ENCODE measurements at regions not wholly inside any gene's neighbourhood (a gene's known extent, or its start where the extent isn't known, plus 50 kb on each side); places are given as distances from the start of the nearest gene placed in this dataset.

DNA sequence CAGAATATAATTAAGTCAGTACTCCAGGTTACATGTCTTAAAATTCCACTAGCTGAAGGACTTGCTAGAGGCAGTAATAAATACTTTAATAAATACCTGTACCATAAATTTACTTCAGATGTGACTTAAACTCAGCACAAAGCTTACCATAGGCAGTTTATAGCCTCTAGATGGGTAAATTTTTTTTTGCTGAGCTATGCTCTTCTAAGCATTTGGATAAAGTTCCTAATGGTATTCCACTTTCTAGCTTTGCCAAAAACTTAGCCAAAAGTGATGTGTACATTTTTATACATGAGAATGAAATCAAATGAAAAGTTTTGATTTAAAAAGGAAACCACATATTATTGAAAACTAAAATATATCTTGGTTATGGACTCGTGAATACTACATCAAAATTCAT, 63.7 kb upstream of the DHX40 start:
- ChIA-PET POLR2A (interaction anchor here (0.7 to 0.8 kb wide), 2 partner anchors 13 to 74 kb away, joined by 3 read pairs; no protein-coding TSS in a partner anchor), CTCF (ENCODE audit: unreplicated experiment) (no interaction called here)

DNA sequence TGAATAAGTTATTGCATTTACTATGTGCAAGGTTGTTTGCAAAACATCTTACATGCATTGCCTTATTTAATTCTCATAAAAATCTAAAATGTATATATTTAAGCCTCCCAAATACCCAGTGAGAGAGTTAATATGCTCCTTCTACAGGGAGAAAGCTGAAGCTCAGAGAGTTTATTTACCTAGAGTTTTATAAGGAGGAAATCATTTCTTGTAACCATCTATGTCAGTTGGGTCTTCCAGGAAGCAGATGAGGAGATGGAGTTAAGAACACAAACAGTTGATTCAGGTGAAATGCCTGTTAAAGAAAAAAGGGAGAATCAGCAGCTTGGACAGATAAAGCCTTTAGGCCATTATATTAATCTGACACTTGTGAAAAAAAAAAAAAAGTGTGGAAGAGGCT, 62.6 kb upstream of the DHX40 start:
- Histone ChIP-seq H3K36me3 (ENCODE audit: insufficient read depth, low read length) (no peaks in the 10 kb centered on the region), H3K4me1 (ENCODE audit: insufficient read depth, low read length, poor library complexity, severe bottlenecking) (no peaks in the 10 kb centered on the region), H3K4me2 (ENCODE audit: low read length) (no peak overlapping the region), H3K9me2 (ENCODE audit: insufficient read depth, low read length) (no peaks in the 10 kb centered on the region), H3K4me3 (ENCODE audit: low read depth, low read length, poor library complexity, severe bottlenecking) (no peak overlapping the region), H3K27ac (ENCODE audit: low read depth, low read length, poor library complexity, severe bottlenecking) (no peak overlapping the region), H4K20me1 (ENCODE audit: insufficient read depth, low read length) (no peaks in the 10 kb centered on the region), H3K9me3 (ENCODE audit: low read length) (no peaks in the 10 kb centered on the region), H2AFZ (ENCODE audit: low read length) (no peak overlapping the region), H3K79me2 (ENCODE audit: insufficient read depth, low read depth, low read length) (no peaks in the 10 kb centered on the region)
- POLR2A ChIA-PET: interaction anchor here (0.7 kb wide), 1 partner anchor 209 kb away, joined by 4 read pairs; no protein-coding TSS in a partner anchor
- CTCF ChIA-PET (ENCODE audit: unreplicated experiment): no interaction called here
- TF ChIP-seq, protein P1, sequence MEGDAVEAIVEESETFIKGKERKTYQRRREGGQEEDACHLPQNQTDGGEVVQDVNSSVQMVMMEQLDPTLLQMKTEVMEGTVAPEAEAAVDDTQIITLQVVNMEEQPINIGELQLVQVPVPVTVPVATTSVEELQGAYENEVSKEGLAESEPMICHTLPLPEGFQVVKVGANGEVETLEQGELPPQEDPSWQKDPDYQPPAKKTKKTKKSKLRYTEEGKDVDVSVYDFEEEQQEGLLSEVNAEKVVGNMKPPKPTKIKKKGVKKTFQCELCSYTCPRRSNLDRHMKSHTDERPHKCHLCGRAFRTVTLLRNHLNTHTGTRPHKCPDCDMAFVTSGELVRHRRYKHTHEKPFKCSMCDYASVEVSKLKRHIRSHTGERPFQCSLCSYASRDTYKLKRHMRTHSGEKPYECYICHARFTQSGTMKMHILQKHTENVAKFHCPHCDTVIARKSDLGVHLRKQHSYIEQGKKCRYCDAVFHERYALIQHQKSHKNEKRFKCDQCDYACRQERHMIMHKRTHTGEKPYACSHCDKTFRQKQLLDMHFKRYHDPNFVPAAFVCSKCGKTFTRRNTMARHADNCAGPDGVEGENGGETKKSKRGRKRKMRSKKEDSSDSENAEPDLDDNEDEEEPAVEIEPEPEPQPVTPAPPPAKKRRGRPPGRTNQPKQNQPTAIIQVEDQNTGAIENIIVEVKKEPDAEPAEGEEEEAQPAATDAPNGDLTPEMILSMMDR (conservative IDR thresholded peaks at IDR 0.05; ENCODE audit: low read length): no peak
- TF ChIP-seq EZH2phosphoT487 (IDR thresholded peaks at IDR 0.05; ENCODE audit: borderline replicate concordance, low read depth, low read length): no peak
- intact Hi-C loops (cut with micrococcal nuclease; ENCODE audit: unreplicated experiment): no loop called here
- no TSS peak for BruUV-seq (replicated peaks)
- no peak for DNase-seq (ENCODE audit: low spot score)

More for the DNA sequence above, 63.7 kb upstream of the DHX40 start:
- intact Hi-C loops (cut with micrococcal nuclease; ENCODE audit: unreplicated experiment): no loop called here
- no peaks in the 10 kb centered on the region for H3K9me2 ChIP-seq (ENCODE audit: insufficient read depth, low read length)
- no peak overlapping the region for H3K4me2 ChIP-seq (ENCODE audit: low read length)
- no peak for TF ChIP-seq EZH2phosphoT487 (IDR thresholded peaks at IDR 0.05; ENCODE audit: borderline replicate concordance, low read depth, low read length)
- TF ChIP-seq, protein P1 (conservative IDR thresholded peaks at IDR 0.05; ENCODE audit: low read length): no peak
- H3K27ac ChIP-seq (ENCODE audit: low read depth, low read length, poor library complexity, severe bottlenecking): no peak overlapping the region
- H3K9me3 ChIP-seq (ENCODE audit: low read length): no peaks in the 10 kb centered on the region
- no TSS peak for BruUV-seq (replicated peaks)
- no peak overlapping the region for H3K4me3 ChIP-seq (ENCODE audit: low read depth, low read length, poor library complexity, severe bottlenecking)
- H3K36me3 ChIP-seq (ENCODE audit: insufficient read depth, low read length): no peaks in the 10 kb centered on the region
- H2AFZ ChIP-seq (ENCODE audit: low read length): no peak overlapping the region
- no peak for DNase-seq (ENCODE audit: low spot score)
- no peaks in the 10 kb centered on the region for H4K20me1 ChIP-seq (ENCODE audit: insufficient read depth, low read length)
- no peaks in the 10 kb centered on the region for H3K79me2 ChIP-seq (ENCODE audit: insufficient read depth, low read depth, low read length)
- no peaks in the 10 kb centered on the region for H3K4me1 ChIP-seq (ENCODE audit: insufficient read depth, low read length, poor library complexity, severe bottlenecking)

DNA sequence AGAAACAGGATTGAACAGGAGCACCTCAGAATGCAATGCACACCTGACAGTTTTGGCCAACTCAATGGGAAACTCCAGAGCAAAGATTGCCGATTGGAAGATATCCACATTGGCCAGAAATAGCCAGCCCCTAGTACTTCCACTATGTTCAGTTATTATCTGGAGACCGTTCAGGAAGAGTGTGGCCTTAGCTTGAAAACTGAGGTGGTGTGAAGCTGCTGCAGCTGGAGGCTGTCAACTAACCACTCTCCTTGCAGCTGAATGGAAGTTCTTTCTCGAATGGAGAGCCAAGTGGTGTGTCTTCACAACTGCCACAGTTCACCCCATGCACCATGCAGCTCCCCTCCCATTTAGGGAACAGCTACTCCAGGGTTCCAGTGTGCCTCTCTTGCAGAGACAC, 61.9 kb upstream of the DHX40 start:
- CTCF ChIA-PET (ENCODE audit: unreplicated experiment): no interaction called here
- no peaks in the 10 kb centered on the region for H3K4me1 ChIP-seq (ENCODE audit: insufficient read depth, low read length, poor library complexity, severe bottlenecking)

More for the DNA sequence above, 61.9 kb upstream of the DHX40 start:
- H3K4me2 ChIP-seq (ENCODE audit: low read length): no peak overlapping the region
- no peaks in the 10 kb centered on the region for H4K20me1 ChIP-seq (ENCODE audit: insufficient read depth, low read length)
- intact Hi-C loops (cut with micrococcal nuclease; ENCODE audit: unreplicated experiment): no loop called here
- POLR2A ChIA-PET: interaction anchor here (0.7 kb wide), 1 partner anchor 209 kb away, joined by 4 read pairs; no protein-coding TSS in a partner anchor
- no peaks in the 10 kb centered on the region for H3K9me3 ChIP-seq (ENCODE audit: low read length)
- BruUV-seq (replicated peaks): no TSS peak
- H3K36me3 ChIP-seq (ENCODE audit: insufficient read depth, low read length): no peaks in the 10 kb centered on the region
- H3K9me2 ChIP-seq (ENCODE audit: insufficient read depth, low read length): no peaks in the 10 kb centered on the region
- H3K4me3 ChIP-seq (ENCODE audit: low read depth, low read length, poor library complexity, severe bottlenecking): no peak overlapping the region
- no peak for DNase-seq (ENCODE audit: low spot score)
- no peak overlapping the region for H3K27ac ChIP-seq (ENCODE audit: low read depth, low read length, poor library complexity, severe bottlenecking)
- H3K79me2 ChIP-seq (ENCODE audit: insufficient read depth, low read depth, low read length): no peaks in the 10 kb centered on the region
- no peak for TF ChIP-seq EZH2phosphoT487 (IDR thresholded peaks at IDR 0.05; ENCODE audit: borderline replicate concordance, low read depth, low read length)
- TF ChIP-seq, protein P1 (conservative IDR thresholded peaks at IDR 0.05; ENCODE audit: low read length): no peak
- H2AFZ ChIP-seq (ENCODE audit: low read length): no peak overlapping the region
